IMR-90 (cell line): ENCODE measurements at regions not wholly inside any gene's neighbourhood (a gene's known extent, or its start where the extent isn't known, plus 50 kb on each side); places are given as distances from the start of the nearest gene placed in this dataset.

Experiments
- BHLHE40 ChIP-seq: fragments of 150-350 bp; IDR thresholded peaks from 2 replicates; pipeline ENCODE4 v1.6.1; 2016; ENCODE audit warnings: mild to moderate bottlenecking, low read depth, low read length
- CEBPB ChIP-seq: IDR thresholded peaks from 2 replicates; pipeline ENCODE4 v1.6.1; 2012; ENCODE audit warnings: low read depth, low read length, improper control_type of control experiment
- CHD1 ChIP-seq: IDR thresholded peaks from 2 replicates; pipeline ENCODE4 v1.6.1; 2012; ENCODE audit warnings: low read depth, low read length, improper control_type of control experiment
- CTCF ChIP-seq: conservative IDR thresholded peaks from 2 replicates; pipeline ENCODE4 v1.5.1; 2012; ENCODE audit warnings: mild to moderate bottlenecking, low read depth, low read length, improper control_type of control experiment
- ELK1 ChIP-seq: fragments of 150-350 bp; IDR thresholded peaks from 2 replicates; pipeline ENCODE4 v1.6.1; 2016; ENCODE audit warnings: low read depth, mild to moderate bottlenecking, low read length, moderate library complexity, borderline replicate concordance
- FOS ChIP-seq: fragments of 150-350 bp; IDR thresholded peaks from 2 replicates; pipeline ENCODE4 v1.6.1; 2016; ENCODE audit warnings: low read depth, low read length
- MAZ ChIP-seq: IDR thresholded peaks from 2 replicates; pipeline ENCODE4 v1.6.1; 2012; ENCODE audit warnings: low read depth, mild to moderate bottlenecking, low read length, improper control_type of control experiment, moderate library complexity, borderline replicate concordance
- MXI1 ChIP-seq: IDR thresholded peaks from 2 replicates; pipeline ENCODE4 v1.6.1; 2012; ENCODE audit warnings: low read depth, mild to moderate bottlenecking, low read length, moderate library complexity, borderline replicate concordance
- POLR2A ChIP-seq: IDR thresholded peaks from 2 replicates; pipeline ENCODE4 v1.6.1; 2012; ENCODE audit warnings: mild to moderate bottlenecking, low read depth, low read length
- RAD21 ChIP-seq: IDR thresholded peaks from 2 replicates; pipeline ENCODE4 v1.6.1; 2012; ENCODE audit warnings: low read length, improper control_type of control experiment
- RCOR1 ChIP-seq: IDR thresholded peaks from 2 replicates; pipeline ENCODE4 v1.6.1; 2012; ENCODE audit warnings: mild to moderate bottlenecking, low read length, improper control_type of control experiment; ENCODE audit not compliant: insufficient replicate concordance
- RFX5 ChIP-seq: IDR thresholded peaks from 2 replicates; pipeline ENCODE4 v1.8.0; 2012; ENCODE audit warnings: low read depth, mild to moderate bottlenecking, low read length, moderate library complexity
- SMC3 ChIP-seq: fragments of 150-350 bp; IDR thresholded peaks from 2 replicates; pipeline ENCODE4 v1.6.1; 2016; ENCODE audit warnings: low read depth, mild to moderate bottlenecking, antibody characterized with exemption, low read length, moderate library complexity
- USF2 ChIP-seq: fragments of 150-350 bp; IDR thresholded peaks from 2 replicates; pipeline ENCODE4 v1.6.1; 2017; ENCODE audit warnings: mild to moderate bottlenecking, antibody characterized with exemption, low read length, low read depth

DNA sequence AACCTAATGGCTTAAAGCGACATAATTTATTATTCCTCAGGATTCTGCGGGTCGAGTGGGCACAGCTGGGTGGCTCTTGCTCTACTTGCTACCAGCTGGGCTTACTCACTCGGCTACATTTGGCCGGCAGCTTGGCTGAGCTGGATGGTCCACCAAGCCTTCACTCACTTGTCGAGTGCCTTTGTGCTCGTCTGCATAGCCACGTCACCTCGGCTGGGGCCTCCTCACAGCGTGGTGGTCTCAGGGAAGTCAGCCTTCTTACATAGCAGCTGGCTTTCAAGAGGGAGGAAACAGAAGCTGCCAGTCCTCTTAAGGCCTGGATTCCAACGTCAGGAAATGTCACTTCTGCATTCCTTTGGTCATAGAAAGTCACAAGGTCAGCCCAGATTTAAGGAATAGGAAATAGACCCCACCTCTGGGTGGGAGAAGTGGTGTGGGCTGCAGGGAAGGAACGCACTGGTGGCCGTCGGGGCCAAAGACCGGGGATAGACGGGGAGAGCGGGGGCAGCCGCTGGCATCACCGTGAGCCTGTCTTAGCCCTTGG, 75.1 kb upstream of the RUFY1 start:
- TF ChIP-seq CTCF, result no peak
- TF ChIP-seq RAD21, result no peak
- TF ChIP-seq BHLHE40, result no peak
- TF ChIP-seq RFX5, result no peak
- TF ChIP-seq POLR2A, result no peak
- TF ChIP-seq MXI1, result no peak
- no peak for TF ChIP-seq CEBPB
- TF ChIP-seq CHD1, result no peak
- no peak for TF ChIP-seq SMC3
- TF ChIP-seq USF2, result no peak
- TF ChIP-seq FOS, result no peak
- no peak for TF ChIP-seq MAZ
- TF ChIP-seq ELK1, result no peak
- no peak for TF ChIP-seq RCOR1
